GM12878 (cell line): ENCODE measurements at regions not wholly inside any gene's neighbourhood (a gene's known extent, or its start where the extent isn't known, plus 50 kb on each side); places are given as distances from the start of the nearest gene placed in this dataset.

Experiments used
- ATAC-seq: fragments of 200-7000 bp; cut with Tn5 transposase; 3 replicates; pipeline ENCODE4 v1.9.1; 2020; ENCODE audit warnings: mild to moderate bottlenecking, moderate library complexity
- BruUV-seq: library from RNA; stranded (reverse); fragments of 400-500 nt; replicated peaks from 2 replicates; lab custom pipeline; 2021; lab: Mats Ljungman, UMichigan
- CTCF ChIA-PET: fragments of 300-600 bp; sonication (Branson Sonifier 250); formaldehyde crosslinking; extraction: SDS; loops from one replicate; lab custom pipeline; 2021; ENCODE audit warnings: inconsistent platforms; lab: Yijun Ruan, JAX
- POLR2A ChIA-PET: fragments of 350-600 bp; formaldehyde crosslinking; extraction: SDS; loops from one replicate; lab custom pipeline; 2021; ENCODE audit warnings: inconsistent platforms; lab: Charles Lee
- RAD21 ChIA-PET: fragments of 300-600 bp; sonication (Branson Sonifier 250); formaldehyde crosslinking; loops from one replicate; lab custom pipeline; 2023; ENCODE audit warnings: antibody characterized with exemption; ENCODE audit not compliant: unreplicated experiment; lab: Charles Lee
- SMC1A ChIA-PET: fragments of 300-600 bp; sonication (Branson Sonifier 250); formaldehyde crosslinking; loops from one replicate; lab custom pipeline; 2023; ENCODE audit not compliant: unreplicated experiment, uncharacterized antibody; lab: Charles Lee
- DNase-seq: peaks from one replicate; pipeline ENCODE4 v3.0.0-alpha.2; 2011; ENCODE audit warnings: low read depth, low spot score
- FAIRE-seq: peaks from 3 replicates; lab custom pipeline; 2011; peaks lifted over from hg19 to GRCh38; lab: Jason Lieb, UNC
- H2AFZ ChIP-seq: 2 replicates; pipeline ENCODE4 v1.6.0; 2011; ENCODE audit warnings: low read depth, low read length, control low read depth; ENCODE audit not compliant: control insufficient read depth
- H3K27ac ChIP-seq: 2 replicates; pipeline ENCODE4 v1.5.1; 2011; ENCODE audit warnings: control low read depth; ENCODE audit not compliant: control insufficient read depth, insufficient read depth
- H3K27me3 ChIP-seq, 2 experiments: replicated peaks in 1 of 2; 2 replicates each; pipeline versions ENCODE4 v1.6.0 to v1.6.1; 2011; ENCODE audit warnings: low read length in 1 of 2; ENCODE audit not compliant: control insufficient read depth in 2 of 2, insufficient read depth in 2 of 2
- H3K36me3 ChIP-seq, 2 experiments: 2 replicates each; pipeline ENCODE4 v1.5.1; 2011; ENCODE audit warnings: low read length in 1 of 2; ENCODE audit not compliant: control insufficient read depth in 2 of 2, insufficient read depth in 2 of 2
- H3K4me1 ChIP-seq: 2 replicates; pipeline ENCODE4 v1.6.1; 2011; ENCODE audit warnings: mild to moderate bottlenecking, low read length, moderate library complexity, mixed read lengths; ENCODE audit not compliant: control insufficient read depth, insufficient read depth
- H3K4me2 ChIP-seq: 2 replicates; pipeline ENCODE4 v1.6.0; 2011; ENCODE audit warnings: control low read depth; ENCODE audit not compliant: control insufficient read depth, insufficient read depth
- H3K4me3 ChIP-seq: fragments of 200-600 bp; sonication (generic); 2 replicates; pipeline ENCODE4 v1.5.1; 2016
- H3K79me2 ChIP-seq: 2 replicates; pipeline ENCODE4 v1.6.0; 2011; ENCODE audit warnings: low read length; ENCODE audit not compliant: control insufficient read depth, insufficient read depth
- H3K9ac ChIP-seq: 2 replicates; pipeline ENCODE4 v1.8.0; 2011; ENCODE audit warnings: low read length, control low read depth, mixed read lengths; ENCODE audit not compliant: control insufficient read depth, insufficient read depth
- H3K9me3 ChIP-seq: replicated peaks from 3 replicates; pipeline ENCODE4 v1.5.1; 2011; ENCODE audit warnings: mild to moderate bottlenecking, low read length; ENCODE audit not compliant: control insufficient read depth, insufficient read depth
- H4K20me1 ChIP-seq: 2 replicates; pipeline ENCODE4 v1.6.0; 2011; ENCODE audit not compliant: control insufficient read depth, insufficient read depth
- ATF3 ChIP-seq: IDR thresholded peaks from 2 replicates; pipeline ENCODE4 v1.6.1; 2011; ENCODE audit warnings: low read depth, mild to moderate bottlenecking, low read length, moderate library complexity, borderline replicate concordance; ENCODE audit errors: extremely low read depth
- BACH1 ChIP-seq: fragments of 450-650 bp; IDR thresholded peaks from 2 replicates; pipeline ENCODE4 v1.6.1; 2017; ENCODE audit warnings: mild to moderate bottlenecking, borderline replicate concordance
- CBFB ChIP-seq: IDR thresholded peaks from 2 replicates; pipeline ENCODE4 v1.6.1; 2016; ENCODE audit warnings: antibody characterized with exemption, low read depth
- ETV6 ChIP-seq, 2 experiments: fragments of 450-650 bp in 1 of 2; IDR thresholded peaks in 1 of 2; conservative IDR thresholded peaks in 1 of 2; 2 replicates each; pipeline ENCODE4 v1.6.1; 2014; ENCODE audit warnings: antibody characterized with exemption in 1 of 2, borderline replicate concordance in 1 of 2, low read depth in 1 of 2, mild to moderate bottlenecking in 1 of 2, moderate library complexity in 1 of 2
- HDAC6 ChIP-seq: fragments of 200-600 bp; sonication (generic); IDR thresholded peaks from one replicate; pipeline ENCODE4 v1.8.0; 2017; ENCODE audit warnings: antibody characterized with exemption; ENCODE audit not compliant: unreplicated experiment
- HDGF ChIP-seq: fragments of 450-650 bp; IDR thresholded peaks from 2 replicates; pipeline ENCODE4 v1.6.1; 2016; ENCODE audit warnings: antibody characterized with exemption
- PBX3 ChIP-seq: IDR thresholded peaks from 2 replicates; pipeline ENCODE4 v1.6.1; 2011; ENCODE audit warnings: mild to moderate bottlenecking, low read depth, low read length, moderate library complexity; ENCODE audit not compliant: insufficient replicate concordance
- PKNOX1 ChIP-seq: fragments of 450-650 bp; IDR thresholded peaks from 2 replicates; pipeline ENCODE4 v1.6.1; 2016; ENCODE audit warnings: mild to moderate bottlenecking
- POLR2AphosphoS2 ChIP-seq: IDR thresholded peaks from 2 replicates; pipeline ENCODE4 v1.6.1; 2011; ENCODE audit warnings: low read depth, mild to moderate bottlenecking, low read length, improper control_type of control experiment, moderate library complexity
- PRDM15 ChIP-seq: fragments of 450-650 bp; formaldehyde crosslinking; IDR thresholded peaks from 2 replicates; pipeline ENCODE4 v1.4.0; 2020; ENCODE audit warnings: mild to moderate bottlenecking, moderate library complexity
- RFX5 ChIP-seq: IDR thresholded peaks from 2 replicates; pipeline ENCODE4 v1.6.1; 2011; ENCODE audit warnings: low read depth, low read length, improper control_type of control experiment
- SREBF2 ChIP-seq: IDR thresholded peaks from 2 replicates; pipeline ENCODE4 v1.6.1; 2012; ENCODE audit warnings: mild to moderate bottlenecking, low read length
- STAT1 ChIP-seq: fragments of 450-650 bp; conservative IDR thresholded peaks from 2 replicates; pipeline ENCODE4 v1.6.1; 2014; ENCODE audit warnings: antibody characterized with exemption, mild to moderate bottlenecking
- STAT3 ChIP-seq: IDR thresholded peaks from 2 replicates; pipeline ENCODE4 v1.6.1; 2011; ENCODE audit warnings: low read depth, low read length, improper control_type of control experiment
- SUZ12 ChIP-seq: fragments of 200-600 bp; sonication (generic); IDR thresholded peaks from one replicate; pipeline ENCODE4 v1.6.1; 2018; ENCODE audit warnings: antibody characterized with exemption, mild to moderate bottlenecking; ENCODE audit not compliant: unreplicated experiment
- TCF3 ChIP-seq: IDR thresholded peaks from 2 replicates; pipeline ENCODE4 v1.6.1; 2012; ENCODE audit warnings: low read depth, mild to moderate bottlenecking, low read length, borderline replicate concordance; ENCODE audit not compliant: insufficient read depth
- USF1 ChIP-seq: IDR thresholded peaks from 2 replicates; pipeline ENCODE4 v1.6.1; 2011; ENCODE audit warnings: borderline replicate concordance, low read depth, mild to moderate bottlenecking, moderate library complexity, mixed read lengths, low read length; ENCODE audit not compliant: insufficient read depth; ENCODE audit errors: extremely low read length
- WGBS: methylation state at CpG from one replicate; pipeline ENCODE4 v1.1.6; 2016; ENCODE audit warnings: low lambda C conversion rate; ENCODE audit not compliant: insufficient replicate concordance, insufficient coverage; ENCODE audit errors: missing lambda C conversion rate; 5-methylcytosine and 5-hydroxymethylcytosine counted together
- in situ Hi-C: fragments of 300-500 bp; cut with MboI; formaldehyde crosslinking; loops from 9 replicates; pipeline ENCODE4 v1.14.3; 2018; ENCODE audit warnings: mixed read lengths
- intact Hi-C: fragments of 100-400 bp; cut with micrococcal nuclease; formaldehyde crosslinking; loops from one replicate; pipeline ENCODE4 v1.14.2; 2022; ENCODE audit not compliant: unreplicated experiment

- no peak overlapping the region for H3K4me2 ChIP-seq
- WGBS = 0% methylated on average over 1 of the region's 1 CpG
- intact Hi-C loops = no loop called here
- no peak overlapping the region for H2AFZ ChIP-seq
- no peaks in the 10 kb centered on the region for H3K4me1 ChIP-seq
- H3K9ac ChIP-seq = no peak overlapping the region
- CTCF ChIA-PET = interaction anchor here (1.2 kb wide), 1 partner anchor 10 kb away, joined by 3 read pairs; no protein-coding TSS in a partner anchor
- no peaks in the 10 kb centered on the region for H3K27me3 ChIP-seq
- no peaks in the 10 kb centered on the region for H3K36me3 ChIP-seq
- H3K27ac ChIP-seq = no peak overlapping the region
- SMC1A ChIA-PET = interaction anchor here (1.1 kb wide), 1 partner anchor 11 kb away, joined by 3 read pairs; no protein-coding TSS in a partner anchor
- RAD21 ChIA-PET = no interaction called here
- in situ Hi-C loops = no loop called here
- TF ChIP-seq USF1 (no peak), STAT1 (no peak), POLR2AphosphoS2 (no peak), SUZ12 (no peak), HDAC6 (no peak), STAT3 (no peak), HDGF (no peak), SREBF2 (no peak), PRDM15 (no peak), TCF3 (no peak), BACH1 (no peak), CBFB (no peak), ETV6 (conservative IDR thresholded peaks at IDR 0.05 in 1 of 2, IDR thresholded peaks at IDR 0.05 in 1 of 2; ENCODE audit: borderline replicate concordance in 1 of 2, low read depth in 1 of 2) (no peak), PBX3 (no peak), RFX5 (no peak), PKNOX1 (no peak), ATF3 (no peak)
- POLR2A ChIA-PET = no interaction called here
- H3K9me3 ChIP-seq = no peaks in the 10 kb centered on the region
- DNase-seq (no peak), ATAC-seq (no peak), FAIRE-seq (no peak)
- H3K4me3 ChIP-seq = no peak overlapping the region
- no peaks in the 10 kb centered on the region for H3K79me2 ChIP-seq
- BruUV-seq = no TSS peak
- no peaks in the 10 kb centered on the region for H4K20me1 ChIP-seq
Measured at GRCh38 chr9:116027096-116027495, 126.5 kb upstream of the PAPPA start.
